Activated T-cell treated with anti-CD3 and anti-CD28 coated beads, Interleukin-2, amount 50 U/mL, for 4 hours (primary cell): ENCODE measurements at regions not wholly inside any gene's neighbourhood (a gene's known extent, or its start where the extent isn't known, plus 50 kb on each side); places are given as distances from the start of the nearest gene placed in this dataset.

Experiments
- ATAC-seq, 2 donors: fragments of 200-7000 bp; cut with Tn5 transposase; one replicate each; pipeline ENCODE4 v1.10.0; 2021
- DNase-seq: peaks from one replicate; pipeline ENCODE4 v3.0.0-alpha.2; 2020
- H3K27me3 Mint-ChIP-seq: one replicate; pipeline ENCODE4 v1.8.0; 2021; ENCODE audit warnings: low read depth, mixed read lengths
- H3K36me3 Mint-ChIP-seq: one replicate; pipeline ENCODE4 v1.8.0; 2022; ENCODE audit warnings: mixed read lengths; ENCODE audit not compliant: insufficient read depth
- H3K4me1 Mint-ChIP-seq: one replicate; pipeline ENCODE4 v1.8.0; 2021; ENCODE audit warnings: low read depth, mixed read lengths
- H3K4me3 Mint-ChIP-seq: one replicate; pipeline ENCODE4 v1.8.0; 2021; ENCODE audit warnings: mild to moderate bottlenecking, moderate library complexity, mixed read lengths
- H3K9me3 Mint-ChIP-seq: one replicate; pipeline ENCODE4 v1.8.0; 2021; ENCODE audit warnings: mixed read lengths

- no peaks in the 10 kb centered on the region for H3K36me3 Mint-ChIP-seq
- no peaks in the 10 kb centered on the region for H3K9me3 Mint-ChIP-seq
- no peak overlapping the region for H3K4me3 Mint-ChIP-seq
- no peaks in the 10 kb centered on the region for H3K4me1 Mint-ChIP-seq
- no peak for ATAC-seq
- no peak for DNase-seq
- H3K27me3 Mint-ChIP-seq, result peaks cover 2% of the 10 kb centered on the region
Measured at GRCh38 chr18:45222180-45222579, 393.1 kb upstream of the SLC14A2 start.

GRCh38 chr18:45227001-45227742 lies 388.1 kb upstream of the SLC14A2 start:
- no peaks in the 10 kb centered on the region for H3K36me3 Mint-ChIP-seq
- H3K9me3 Mint-ChIP-seq, result no peaks in the 10 kb centered on the region
- H3K27me3 Mint-ChIP-seq, result no peaks in the 10 kb centered on the region

GRCh38 chr18:45228796-45229388 lies 386.4 kb upstream of the SLC14A2 start:
- DNase-seq, result no peak
- no peaks in the 10 kb centered on the region for H3K9me3 Mint-ChIP-seq
- no peak overlapping the region for H3K4me3 Mint-ChIP-seq
- H3K36me3 Mint-ChIP-seq, result no peaks in the 10 kb centered on the region
- H3K27me3 Mint-ChIP-seq, result no peaks in the 10 kb centered on the region
- no peaks in the 10 kb centered on the region for H3K4me1 Mint-ChIP-seq
- no peak for ATAC-seq

More at GRCh38 chr18:45227001-45227742, 388.1 kb upstream of the SLC14A2 start:
- Mint-ChIP-seq H3K4me1 (no peaks in the 10 kb centered on the region), H3K4me3 (no peak overlapping the region)
- ATAC-seq (no peak), DNase-seq (no peak)

- Mint-ChIP-seq H3K4me1 (no peaks in the 10 kb centered on the region), H3K9me3 (no peaks in the 10 kb centered on the region), H3K27me3 (no peaks in the 10 kb centered on the region), H3K4me3 (no peak overlapping the region), H3K36me3 (no peaks in the 10 kb centered on the region)
- ATAC-seq (no peak), DNase-seq (no peak)
Measured at GRCh38 chr18:45231617-45232016, 383.7 kb upstream of the SLC14A2 start.

GRCh38 chr18:45232061-45232460 lies 383.2 kb upstream of the SLC14A2 start:
- Mint-ChIP-seq H3K4me3 (no peak overlapping the region), H3K27me3 (no peaks in the 10 kb centered on the region), H3K36me3 (no peaks in the 10 kb centered on the region), H3K4me1 (no peaks in the 10 kb centered on the region), H3K9me3 (no peaks in the 10 kb centered on the region)
- no peak for ATAC-seq
- DNase-seq, result no peak

- Mint-ChIP-seq H3K4me3 (no peak overlapping the region), H3K27me3 (peaks cover 9% of the 10 kb centered on the region), H3K9me3 (no peaks in the 10 kb centered on the region), H3K4me1 (no peaks in the 10 kb centered on the region), H3K36me3 (no peaks in the 10 kb centered on the region)
- ATAC-seq (no peak), DNase-seq (no peak)
Measured at GRCh38 chr18:45236676-45237075, 378.6 kb upstream of the SLC14A2 start.

GRCh38 chr18:45237343-45238098 lies 377.8 kb upstream of the SLC14A2 start:
- Mint-ChIP-seq H3K9me3 (no peaks in the 10 kb centered on the region), H3K27me3 (peaks cover 9% of the 10 kb centered on the region), H3K36me3 (no peaks in the 10 kb centered on the region), H3K4me3 (no peak overlapping the region), H3K4me1 (no peaks in the 10 kb centered on the region)
- no peak for DNase-seq
- no peak for ATAC-seq

GRCh38 chr18:45241271-45241670 lies 374.0 kb upstream of the SLC14A2 start:
- Mint-ChIP-seq H3K27me3 (peaks cover 9% of the 10 kb centered on the region), H3K36me3 (no peaks in the 10 kb centered on the region), H3K9me3 (no peaks in the 10 kb centered on the region), H3K4me3 (no peak overlapping the region), H3K4me1 (no peaks in the 10 kb centered on the region)
- DNase-seq (no peak), ATAC-seq (no peak)

- ATAC-seq (no peak), DNase-seq (no peak)
- H3K27me3 Mint-ChIP-seq, result peaks cover 9% of the 10 kb centered on the region
- H3K4me3 Mint-ChIP-seq, result no peak overlapping the region
- H3K9me3 Mint-ChIP-seq, result no peaks in the 10 kb centered on the region
- H3K36me3 Mint-ChIP-seq, result no peaks in the 10 kb centered on the region
- no peaks in the 10 kb centered on the region for H3K4me1 Mint-ChIP-seq
Measured at GRCh38 chr18:45241982-45242565, 373.2 kb upstream of the SLC14A2 start.

- Mint-ChIP-seq H3K4me3 (no peak overlapping the region), H3K9me3 (no peaks in the 10 kb centered on the region), H3K27me3 (peaks cover 5% of the 10 kb centered on the region), H3K36me3 (no peaks in the 10 kb centered on the region), H3K4me1 (no peaks in the 10 kb centered on the region)
- no peak for ATAC-seq
- DNase-seq, result no peak
Measured at GRCh38 chr18:45243340-45244110, 371.8 kb upstream of the SLC14A2 start.

- H3K4me1 Mint-ChIP-seq, result no peaks in the 10 kb centered on the region
- no peaks in the 10 kb centered on the region for H3K36me3 Mint-ChIP-seq
- no peak overlapping the region for H3K4me3 Mint-ChIP-seq
- ATAC-seq, result no peak
- no peak for DNase-seq
- H3K27me3 Mint-ChIP-seq, result peaks cover 4% of the 10 kb centered on the region
- H3K9me3 Mint-ChIP-seq, result no peaks in the 10 kb centered on the region
Measured at GRCh38 chr18:45245091-45245511, 370.2 kb upstream of the SLC14A2 start.

- Mint-ChIP-seq H3K4me1 (no peaks in the 10 kb centered on the region), H3K27me3 (no peaks in the 10 kb centered on the region), H3K9me3 (no peaks in the 10 kb centered on the region), H3K36me3 (no peaks in the 10 kb centered on the region), H3K4me3 (no peak overlapping the region)
- no peak for DNase-seq
- no peak for ATAC-seq
Measured at GRCh38 chr18:45248240-45248903, 366.9 kb upstream of the SLC14A2 start.

- DNase-seq (no peak), ATAC-seq (no peak)
Measured at GRCh38 chr18:45249246-45249661, 366.0 kb upstream of the SLC14A2 start.

More at GRCh38 chr18:45249246-45249661, 366.0 kb upstream of the SLC14A2 start:
- H3K4me1 Mint-ChIP-seq, result no peaks in the 10 kb centered on the region
- no peaks in the 10 kb centered on the region for H3K36me3 Mint-ChIP-seq
- no peak overlapping the region for H3K4me3 Mint-ChIP-seq
- no peaks in the 10 kb centered on the region for H3K9me3 Mint-ChIP-seq
- H3K27me3 Mint-ChIP-seq, result no peaks in the 10 kb centered on the region
